ENCODE measurements at regions not wholly inside any gene's neighbourhood (a gene's known extent, or its start where the extent isn't known, plus 50 kb on each side); places are given as distances from the start of the nearest gene placed in this dataset.
"Not testable (repeated sequence)": the region's sequence is repeated elsewhere in the genome, so short reads cannot be mapped to it uniquely, and the experiment has no call there.

DNA sequence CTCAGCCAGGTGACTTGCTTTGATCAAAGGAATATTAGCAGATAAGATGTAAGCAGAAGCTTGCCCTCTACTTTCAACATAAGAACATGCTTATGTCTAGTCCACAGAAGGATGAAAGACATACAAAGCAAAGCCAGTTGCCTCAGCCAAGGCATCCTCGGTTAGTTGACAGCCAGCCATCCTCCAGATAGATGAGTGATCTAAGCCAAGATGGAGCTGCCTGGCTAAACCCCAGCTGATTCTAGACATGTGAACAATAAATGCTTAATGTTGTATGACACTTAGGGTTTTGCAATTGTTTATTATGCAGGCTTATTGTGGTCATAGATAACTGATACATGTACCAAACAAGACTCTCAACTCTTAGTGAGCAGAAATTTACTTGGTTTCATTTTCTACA lies 157.6 kb upstream of the TMTC2 start:
- DNase-seq (ENCODE audit: low read depth, low spot score): no peak
- H3K4me3 ChIP-seq (ENCODE audit: low read length): no peak overlapping the region

DNA sequence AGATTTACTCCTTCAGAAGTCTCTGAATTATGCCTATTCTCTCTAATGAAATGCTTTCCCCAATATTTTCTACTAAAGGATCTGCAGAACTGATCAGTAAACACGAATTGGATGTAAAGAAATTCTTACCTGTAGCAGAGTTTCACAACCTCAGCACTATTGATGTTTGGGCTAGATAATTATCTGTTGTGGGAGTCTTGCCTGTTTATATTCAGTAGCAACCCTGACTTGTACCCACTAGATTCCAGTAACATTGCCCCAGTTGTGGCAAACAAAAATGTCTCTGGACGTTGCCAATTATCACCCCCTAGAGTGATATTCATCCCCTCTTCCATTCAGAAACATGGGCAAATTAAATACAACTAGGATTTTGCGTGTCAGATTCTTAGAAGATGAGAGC lies 156.8 kb upstream of the TMTC2 start:
- no peak for DNase-seq (ENCODE audit: low read depth, low spot score)
- H3K4me3 ChIP-seq (ENCODE audit: low read length): no peak overlapping the region

DNA sequence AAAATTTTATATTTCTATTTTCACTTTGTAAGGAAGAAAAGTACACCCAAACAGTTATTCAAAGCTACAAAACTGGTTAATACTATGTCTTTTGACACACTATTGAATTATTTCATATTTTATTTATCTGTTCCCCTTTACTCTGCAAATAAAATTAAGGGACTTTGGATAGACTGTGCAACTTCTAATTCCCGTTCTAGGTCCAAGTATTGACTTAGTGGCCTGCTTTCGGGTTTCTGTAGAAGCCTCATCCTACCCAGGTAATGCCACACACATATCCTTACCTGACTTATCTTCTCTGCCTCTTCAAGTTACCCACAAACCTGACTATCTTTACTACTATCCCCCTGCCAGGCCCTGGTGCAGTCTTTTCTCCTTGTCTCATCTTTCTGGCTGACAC lies 156.3 kb upstream of the TMTC2 start:
- no peak overlapping the region for H3K4me3 ChIP-seq (ENCODE audit: low read length)
- no peak for DNase-seq (ENCODE audit: low read depth, low spot score)

DNA sequence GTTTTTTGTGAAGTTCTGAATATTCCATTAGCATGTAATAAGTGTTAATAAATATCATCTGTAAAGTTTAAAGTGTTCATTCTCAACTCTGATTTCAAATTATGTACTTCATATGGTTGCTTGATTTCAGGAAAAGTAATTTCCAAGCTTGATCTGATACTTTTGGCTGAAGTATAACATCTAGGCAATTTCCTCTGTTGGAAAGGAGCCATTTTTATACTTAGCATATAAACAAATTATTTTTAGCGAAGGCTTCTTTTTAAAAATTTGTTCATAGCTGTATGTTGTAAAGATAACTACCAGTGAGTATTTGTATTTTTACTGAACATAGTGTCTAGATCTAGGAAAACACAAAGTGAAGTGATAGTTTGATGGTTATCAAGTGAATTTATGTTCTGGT lies 153.4 kb upstream of the TMTC2 start:
- DNase-seq (ENCODE audit: low read depth, low spot score): no peak
- no peak overlapping the region for H3K4me3 ChIP-seq (ENCODE audit: low read length)

DNA sequence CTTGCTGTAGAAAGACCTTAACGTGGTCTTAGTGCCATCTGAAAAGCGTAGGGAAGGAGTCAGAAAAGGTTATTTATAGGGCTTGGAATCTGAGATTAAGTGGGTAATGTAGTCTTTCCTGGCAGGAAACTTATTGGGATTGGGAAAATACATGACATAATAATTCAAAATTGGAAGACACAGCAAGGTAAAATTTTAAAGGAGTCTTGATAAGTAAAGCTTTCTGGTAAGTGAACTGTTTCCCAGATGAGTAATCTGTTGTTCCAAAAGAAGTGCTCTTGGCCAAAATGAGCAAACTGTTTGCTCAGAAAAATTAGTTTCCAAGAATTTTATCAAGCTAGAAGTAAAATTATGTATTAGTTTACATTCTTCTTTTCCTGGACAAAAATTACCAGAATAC lies 149.3 kb upstream of the TMTC2 start:
- DNase-seq (ENCODE audit: low read depth, low spot score): no peak
- H3K4me3 ChIP-seq (ENCODE audit: low read length): no peak overlapping the region

DNA sequence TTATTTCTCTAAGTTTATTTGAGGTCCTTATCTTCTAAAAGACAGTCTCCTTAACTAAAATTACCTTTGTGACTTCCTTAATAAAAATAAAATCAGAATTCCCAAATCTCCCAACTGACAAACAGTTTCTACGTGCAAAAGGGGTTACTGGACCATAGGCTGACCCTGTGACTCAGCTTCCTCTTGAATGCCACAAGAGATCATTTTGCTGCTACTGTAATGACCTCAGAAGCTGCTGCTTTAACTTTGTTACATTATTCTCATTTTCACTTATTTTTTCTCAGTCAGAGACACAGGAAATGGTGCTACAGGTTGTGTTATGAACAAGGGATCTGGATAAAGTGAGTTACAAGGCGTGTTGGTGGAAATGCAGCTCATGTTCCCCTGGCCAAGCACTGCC lies 132.2 kb upstream of the TMTC2 start:
- DNase-seq (ENCODE audit: low read depth, low spot score): no peak
- H3K4me3 ChIP-seq (ENCODE audit: low read length): no peak overlapping the region

DNA sequence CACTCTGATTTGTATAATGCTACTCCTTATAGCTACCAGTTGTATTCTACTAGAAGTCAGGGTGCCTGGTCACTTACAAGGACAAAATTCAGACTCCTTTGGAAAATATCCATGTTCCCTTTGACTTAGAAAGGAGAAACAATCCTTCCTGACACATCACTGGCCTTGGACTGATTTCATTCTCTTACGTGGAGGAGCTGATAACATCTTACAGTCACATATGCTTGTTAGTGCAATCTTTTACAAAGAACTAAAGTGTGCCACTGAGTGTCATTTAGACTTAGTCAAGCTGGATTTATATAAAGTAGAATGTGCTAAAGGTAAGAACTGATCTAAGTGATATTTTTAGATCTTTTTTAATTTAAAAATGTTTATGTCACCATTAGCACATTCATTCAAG lies 131.0 kb upstream of the TMTC2 start:
- DNase-seq (ENCODE audit: low read depth, low spot score): no peak
- no peak overlapping the region for H3K4me3 ChIP-seq (ENCODE audit: low read length)

DNA sequence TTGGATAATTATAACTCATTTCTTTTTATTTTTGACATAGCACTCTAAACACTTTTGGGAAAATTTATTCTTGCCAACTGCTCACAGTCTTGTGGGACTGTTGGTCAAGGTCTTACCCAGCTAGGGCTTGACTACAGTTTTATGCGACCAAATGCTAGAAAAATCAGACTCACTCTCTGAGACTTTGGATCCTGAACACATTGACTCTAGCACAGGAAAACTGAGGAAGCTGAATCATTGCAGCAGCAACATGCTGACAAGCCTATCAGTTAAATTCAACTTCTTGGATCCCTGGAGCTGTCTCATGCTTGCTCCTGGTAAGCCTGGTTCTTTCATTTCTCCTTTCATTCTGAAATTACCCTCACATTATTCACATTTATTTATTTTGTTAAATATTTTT lies 120.7 kb upstream of the TMTC2 start:
- DNase-seq (ENCODE audit: low read depth, low spot score): no peak

DNA sequence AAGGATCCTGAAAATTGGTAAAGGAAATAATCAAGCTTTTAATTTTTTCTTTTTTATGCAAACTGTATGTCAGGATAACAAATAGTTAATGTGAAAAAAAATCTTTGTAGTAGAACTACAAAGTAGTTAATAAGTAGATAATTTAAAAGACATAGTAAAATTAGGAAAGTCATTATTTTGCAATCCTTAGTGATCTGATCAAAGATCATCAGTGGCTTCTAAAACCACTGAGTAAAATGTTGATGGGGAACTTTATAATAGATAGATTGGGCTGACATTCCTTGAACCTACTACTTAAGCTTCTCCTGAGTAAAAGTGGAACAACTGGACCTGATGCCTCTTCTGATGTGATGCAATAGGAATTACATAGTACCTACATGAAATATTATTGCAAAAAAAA lies 119.0 kb upstream of the TMTC2 start:
- no peak overlapping the region for H3K4me3 ChIP-seq (ENCODE audit: low read length)
- no peak for DNase-seq (ENCODE audit: low read depth, low spot score)

More for the DNA sequence above, 120.7 kb upstream of the TMTC2 start:
- no peak overlapping the region for H3K4me3 ChIP-seq (ENCODE audit: low read length)

DNA sequence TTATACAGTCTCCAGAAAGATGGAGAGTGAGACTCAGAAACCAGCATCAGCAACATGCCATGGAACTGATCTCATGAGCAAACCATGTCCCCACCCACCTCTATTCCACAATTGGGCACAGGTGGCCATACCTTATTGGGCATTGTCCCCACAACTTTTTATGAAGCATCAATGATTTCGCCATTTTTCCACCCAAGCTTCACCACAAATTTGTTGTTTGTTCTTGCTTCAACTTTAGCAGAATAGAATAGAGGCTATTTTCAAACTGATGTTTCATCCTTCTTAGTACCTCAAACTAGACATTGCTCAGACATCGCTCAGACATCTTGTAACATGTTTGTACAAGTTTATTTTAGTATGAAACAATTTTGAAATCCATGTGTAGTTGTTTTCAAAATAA lies 112.5 kb upstream of the TMTC2 start:
- no peak for DNase-seq (ENCODE audit: low read depth, low spot score)
- no peak overlapping the region for H3K4me3 ChIP-seq (ENCODE audit: low read length)

DNA sequence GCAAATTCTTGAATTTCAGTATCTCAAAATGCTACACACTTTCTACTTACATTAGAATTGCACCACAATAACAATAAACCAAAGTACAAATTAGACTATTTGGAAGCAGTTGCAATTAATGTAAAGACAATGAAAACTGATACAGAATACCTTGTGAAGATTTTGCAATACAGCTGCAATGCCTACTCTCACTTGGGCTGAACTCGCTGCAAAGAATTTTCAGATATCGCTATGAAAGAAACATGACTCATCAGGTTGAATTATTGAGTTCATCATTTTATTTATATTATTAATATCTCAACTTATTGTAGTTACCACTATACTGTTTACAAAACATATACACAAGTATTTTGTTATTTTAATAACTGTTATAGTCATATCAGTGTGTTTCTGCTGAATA lies 108.0 kb upstream of the TMTC2 start:
- DNase-seq (ENCODE audit: low read depth, low spot score): no peak
- no peak overlapping the region for H3K4me3 ChIP-seq (ENCODE audit: low read length)

DNA sequence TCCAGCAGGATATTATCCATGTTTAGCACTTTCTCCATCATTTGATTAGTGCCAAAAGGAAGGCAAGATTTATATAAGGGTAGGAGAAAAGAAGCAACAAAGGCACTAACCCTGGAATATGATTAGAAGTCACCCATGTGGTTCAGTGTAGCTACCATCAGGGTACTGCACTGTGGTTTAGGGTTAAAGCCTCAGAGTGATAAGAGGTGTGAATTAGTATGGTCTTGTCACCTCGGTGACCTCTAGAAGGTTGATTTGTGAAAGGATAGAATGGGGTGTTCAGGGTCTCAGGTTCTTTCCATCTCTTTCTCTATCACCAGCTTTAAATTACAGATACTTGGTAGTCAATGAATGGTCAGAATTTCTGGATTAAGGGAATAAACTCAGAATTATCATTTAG lies 103.0 kb upstream of the TMTC2 start:
- no peak for DNase-seq (ENCODE audit: low read depth, low spot score)
- no peak overlapping the region for H3K4me3 ChIP-seq (ENCODE audit: low read length)

DNA sequence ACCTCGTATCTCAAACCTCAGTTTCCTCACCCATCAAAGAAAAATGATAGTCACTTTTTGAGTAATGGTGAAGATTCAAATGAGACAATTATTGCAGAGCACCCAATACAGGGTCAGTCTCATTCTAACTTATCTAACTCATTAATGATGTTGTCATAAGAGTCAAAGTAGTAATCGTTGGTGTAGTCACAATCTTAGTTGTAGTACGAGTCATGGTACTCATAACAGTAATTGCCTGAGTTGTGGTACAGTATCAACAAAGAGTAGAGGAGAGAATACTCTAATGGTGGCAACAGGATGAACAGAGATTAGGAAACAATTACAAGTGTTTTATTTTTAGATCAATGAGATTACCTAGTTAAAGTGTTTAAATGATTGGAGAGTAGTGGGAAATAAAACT lies 93.6 kb upstream of the TMTC2 start:
- DNase-seq (ENCODE audit: low read depth, low spot score): no peak
- no peak overlapping the region for H3K4me3 ChIP-seq (ENCODE audit: low read length)

DNA sequence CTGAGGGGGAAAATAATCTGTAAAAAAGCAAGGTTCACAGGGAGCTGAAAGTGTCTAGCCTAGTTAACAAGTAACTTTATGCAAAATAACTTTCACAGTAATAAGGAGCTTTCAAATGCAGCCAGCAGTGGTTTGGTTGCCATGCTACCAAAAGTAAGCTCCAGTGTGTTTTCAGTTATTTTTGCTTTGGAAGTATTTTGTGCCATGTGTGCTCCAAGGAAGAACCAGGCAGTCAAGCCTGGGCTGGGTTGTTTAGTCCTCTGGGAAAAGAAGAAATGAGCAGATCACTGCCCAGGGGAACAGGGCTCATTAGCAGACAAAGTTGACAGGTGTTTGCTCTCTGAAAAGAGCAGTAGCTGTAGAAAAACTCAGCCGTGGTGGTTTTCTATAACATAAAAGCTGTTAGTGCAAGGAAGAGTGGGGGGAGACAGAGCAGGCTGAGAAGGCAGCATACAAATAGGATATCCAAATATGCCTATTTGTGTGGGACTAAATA lies 92.8 kb upstream of the TMTC2 start:
- H3K4me3 ChIP-seq (ENCODE audit: low read length): no peak overlapping the region

DNA sequence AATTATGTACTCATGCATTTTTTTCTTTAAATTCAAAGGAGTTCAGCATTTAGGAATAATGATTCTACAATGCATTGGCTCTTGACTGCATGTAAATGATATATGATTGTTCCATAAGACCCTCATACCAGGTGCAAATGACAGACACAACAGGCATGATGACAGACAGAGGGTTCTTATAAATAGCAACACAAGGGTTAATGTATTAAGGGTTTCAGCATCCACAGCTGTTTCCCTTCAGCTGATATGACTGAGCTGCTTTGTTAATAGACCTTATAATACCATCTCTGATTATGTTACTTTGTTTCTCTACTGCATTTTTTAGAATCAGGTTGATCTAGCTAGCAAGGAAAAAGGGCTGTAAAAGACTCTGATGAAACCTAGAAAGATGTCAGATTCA lies 90.8 kb upstream of the TMTC2 start:
- no peak for DNase-seq (ENCODE audit: low read depth, low spot score)
- no peak overlapping the region for H3K4me3 ChIP-seq (ENCODE audit: low read length)

More for the DNA sequence above, 92.8 kb upstream of the TMTC2 start:
- no peak for DNase-seq (ENCODE audit: low read depth, low spot score)

DNA sequence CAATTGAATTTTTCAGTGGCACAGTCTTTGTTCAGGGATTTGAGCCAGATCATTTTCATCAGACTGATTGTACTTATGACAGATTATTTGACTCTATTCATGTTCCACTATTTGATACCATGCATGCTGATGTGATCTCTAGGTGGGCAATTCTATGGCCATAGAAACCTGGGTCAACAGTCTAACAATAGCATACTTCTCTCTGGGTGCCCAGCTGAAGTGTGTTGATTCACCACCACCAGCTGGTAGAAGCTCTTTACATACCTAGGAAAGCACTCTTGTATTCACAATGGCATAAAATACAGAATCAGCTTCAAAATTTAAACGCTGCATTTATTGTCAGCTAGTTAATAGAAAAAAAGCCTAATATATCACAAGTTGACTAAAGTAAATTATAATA lies 90.2 kb upstream of the TMTC2 start:
- H3K4me3 ChIP-seq (ENCODE audit: low read length): no peak overlapping the region
- no peak for DNase-seq (ENCODE audit: low read depth, low spot score)

DNA sequence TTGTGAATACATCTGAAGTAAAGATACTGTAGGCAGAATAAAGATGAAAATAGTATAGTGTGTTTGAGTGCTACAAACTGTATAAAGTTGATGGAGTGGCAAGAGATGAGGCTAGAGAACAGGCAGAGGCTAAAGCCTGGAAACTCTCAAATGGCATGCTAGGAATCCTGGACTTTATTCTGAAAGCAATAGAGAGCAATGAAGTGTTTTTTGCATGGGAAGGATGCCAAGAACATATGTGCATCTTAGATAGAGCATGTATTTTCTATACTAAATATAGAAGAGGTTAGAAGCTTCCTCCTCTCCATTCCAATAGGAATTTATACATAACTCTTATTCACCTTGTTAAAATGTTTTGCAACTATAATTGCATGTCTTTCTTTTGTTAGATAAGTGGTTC lies 86.3 kb upstream of the TMTC2 start:
- no peak for DNase-seq (ENCODE audit: low read depth, low spot score)
- no peak overlapping the region for H3K4me3 ChIP-seq (ENCODE audit: low read length)

DNA sequence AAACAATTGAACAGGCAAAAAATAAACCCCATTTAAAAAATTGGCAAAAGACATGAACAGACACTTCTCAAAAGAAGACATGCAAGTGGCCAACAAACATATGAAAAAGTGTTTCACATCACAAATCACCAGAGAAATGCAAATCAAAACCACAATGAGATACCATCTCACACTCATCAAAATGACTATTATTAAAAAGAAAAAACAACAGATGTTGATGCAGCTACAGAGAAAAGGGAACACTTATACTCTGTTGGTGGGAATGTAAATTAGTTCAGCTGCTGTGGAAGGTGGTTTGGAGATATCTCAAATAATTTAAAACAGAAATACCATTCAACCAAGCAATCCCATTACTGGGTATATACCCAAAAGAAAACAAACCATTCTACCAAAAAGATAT lies 83.1 kb upstream of the TMTC2 start:
- not testable (repeated sequence) for DNase-seq (ENCODE audit: low read depth, low spot score)

DNA sequence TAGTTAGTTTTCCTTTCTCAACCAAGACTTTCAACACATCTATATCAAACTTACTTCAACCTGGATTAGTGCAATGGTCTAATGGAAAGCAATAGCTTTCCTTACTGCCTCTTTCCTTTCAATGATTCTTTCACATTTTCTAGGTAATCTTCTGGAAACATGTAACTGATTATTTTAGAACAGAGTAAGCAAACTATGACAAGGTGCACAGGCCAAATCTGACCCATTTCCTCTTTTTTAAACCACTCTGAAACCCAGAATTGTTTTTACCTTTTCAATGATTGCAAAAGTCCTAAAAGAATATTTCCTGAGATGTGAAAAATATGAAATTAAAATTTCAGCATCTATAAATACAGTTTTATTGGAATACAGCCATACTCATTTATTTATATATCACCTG lies 81.6 kb upstream of the TMTC2 start:
- DNase-seq (ENCODE audit: low read depth, low spot score): no peak
- H3K4me3 ChIP-seq (ENCODE audit: low read length): no peak overlapping the region

More for the DNA sequence above, 83.1 kb upstream of the TMTC2 start:
- not testable (repeated sequence) for H3K4me3 ChIP-seq (ENCODE audit: low read length)

DNA sequence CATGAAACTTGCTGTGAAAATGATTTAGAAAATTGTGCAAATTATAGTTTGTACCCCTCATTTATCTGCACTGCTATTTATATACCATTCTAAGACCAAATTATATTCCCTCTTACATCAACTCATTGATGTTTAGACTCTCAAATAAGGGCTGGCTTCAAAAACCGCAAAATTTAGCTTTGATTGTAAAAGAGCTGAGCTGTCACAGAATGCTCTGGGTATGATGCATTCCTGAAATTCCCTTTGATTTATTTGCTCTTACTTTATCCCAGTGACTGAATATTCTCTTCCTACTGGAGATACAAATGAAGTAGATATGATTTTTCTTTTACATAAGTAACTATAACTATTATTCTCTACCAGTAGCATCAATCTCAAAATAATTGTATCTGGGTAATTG lies 78.0 kb upstream of the TMTC2 start:
- DNase-seq (ENCODE audit: low read depth, low spot score): no peak
- no peak overlapping the region for H3K4me3 ChIP-seq (ENCODE audit: low read length)

DNA sequence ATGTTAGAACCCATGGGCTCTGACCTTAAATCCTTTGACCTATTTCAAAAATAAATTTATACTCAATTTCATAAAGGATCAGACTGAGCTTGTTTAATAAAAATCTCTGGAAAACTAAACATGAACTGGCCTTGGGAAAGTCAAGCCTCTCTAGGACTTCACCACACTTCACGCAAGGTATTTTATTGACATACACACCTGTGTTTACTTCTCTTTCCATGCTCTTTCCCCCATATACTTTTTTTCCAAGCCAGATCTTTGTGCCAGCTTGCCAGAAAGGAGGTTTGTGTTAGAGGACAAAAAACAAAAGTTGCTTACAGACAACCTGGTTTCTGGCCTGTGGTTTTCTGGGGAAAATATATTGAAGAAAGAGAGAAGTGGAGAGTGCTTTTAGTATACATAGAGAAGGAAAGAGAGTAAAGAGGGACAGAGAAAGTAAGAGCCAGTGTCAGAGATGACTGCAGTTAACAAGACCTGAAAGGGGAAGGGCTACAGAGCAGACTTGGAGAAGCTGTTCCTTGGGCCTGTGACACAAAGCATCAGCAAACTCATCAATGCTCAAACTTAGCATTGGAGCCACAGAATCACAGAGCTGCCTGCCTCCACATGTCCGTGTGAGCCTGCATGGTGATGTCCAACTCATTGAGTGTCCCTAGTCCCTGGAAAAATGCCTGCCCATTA lies 77.3 kb upstream of the TMTC2 start:
- no peak overlapping the region for H3K4me3 ChIP-seq (ENCODE audit: low read length)
- no peak for DNase-seq (ENCODE audit: low read depth, low spot score)

DNA sequence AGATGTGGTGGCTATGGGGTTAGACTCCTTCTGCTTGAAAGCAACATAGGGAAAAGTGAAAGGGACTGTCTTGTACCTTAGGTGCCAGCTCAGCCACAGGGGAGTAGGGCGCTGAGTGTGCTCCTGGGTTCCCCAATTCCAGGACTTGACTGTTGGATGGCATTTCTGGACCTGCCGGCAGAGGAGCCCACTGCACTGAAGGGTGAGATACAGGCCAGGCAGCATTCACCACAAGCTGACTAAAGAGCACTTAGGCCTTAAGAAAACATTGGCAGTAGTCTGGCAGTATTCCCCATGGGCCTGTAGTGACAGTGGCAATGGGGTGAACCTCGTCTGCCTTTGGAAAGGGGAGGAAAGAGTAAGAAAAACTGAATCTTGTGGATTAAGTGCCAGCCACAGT lies 67.1 kb upstream of the TMTC2 start:
- no peak for DNase-seq (ENCODE audit: low read depth, low spot score)
- no peak overlapping the region for H3K4me3 ChIP-seq (ENCODE audit: low read length)
